Activated CD4-positive, alpha-beta T cell treated with anti-CD3 and anti-CD28 coated beads, Interleukin-2, amount 10 ng/mL, durations not matched to agents 24 days and 14 days (primary cell): ENCODE measurements at regions not wholly inside any gene's neighbourhood (a gene's known extent, or its start where the extent isn't known, plus 50 kb on each side); places are given as distances from the start of the nearest gene placed in this dataset.

Experiments used
- DNase-seq: peaks from one replicate; pipeline ENCODE4 v3.0.0; 2022
- H3K27ac Mint-ChIP-seq: one replicate; pipeline ENCODE4 v1.8.0; 2022; ENCODE audit warnings: mild to moderate bottlenecking, mixed read lengths
- H3K27me3 Mint-ChIP-seq: one replicate; pipeline ENCODE4 v1.8.0; 2022; ENCODE audit warnings: mixed read lengths
- H3K36me3 Mint-ChIP-seq: one replicate; pipeline ENCODE4 v1.8.0; 2022; ENCODE audit warnings: low read depth, mild to moderate bottlenecking, mixed read lengths
- H3K4me1 Mint-ChIP-seq: one replicate; pipeline ENCODE4 v1.8.0; 2021; ENCODE audit warnings: mixed read lengths
- H3K4me3 Mint-ChIP-seq: one replicate; pipeline ENCODE4 v1.8.0; 2022; ENCODE audit warnings: mild to moderate bottlenecking, moderate library complexity, mixed read lengths
- H3K9me3 Mint-ChIP-seq: one replicate; pipeline ENCODE4 v1.8.0; 2021; ENCODE audit warnings: mixed read lengths
- intact Hi-C: fragments of 100-400 bp; cut with micrococcal nuclease; formaldehyde crosslinking; loops from one replicate; pipeline ENCODE4 v1.15.1; 2023

GRCh38 chr5:158069838-158070237 lies 210.9 kb upstream of the CLINT1 start:
- Mint-ChIP-seq H3K4me1 (no peaks in the 10 kb centered on the region), H3K4me3 (no peak overlapping the region), H3K9me3 (no peaks in the 10 kb centered on the region), H3K27ac (no peak overlapping the region), H3K27me3 (peaks cover 10% of the 10 kb centered on the region), H3K36me3 (no peaks in the 10 kb centered on the region)
- no peak for DNase-seq
- intact Hi-C loops, result no loop called here

- no peaks in the 10 kb centered on the region for H3K9me3 Mint-ChIP-seq
- H3K4me1 Mint-ChIP-seq, result no peaks in the 10 kb centered on the region
- H3K27me3 Mint-ChIP-seq, result peaks cover 12% of the 10 kb centered on the region
- no peak overlapping the region for H3K27ac Mint-ChIP-seq
- intact Hi-C loops, result no loop called here
- DNase-seq, result no peak
- no peaks in the 10 kb centered on the region for H3K36me3 Mint-ChIP-seq
- no peak overlapping the region for H3K4me3 Mint-ChIP-seq
Measured at GRCh38 chr5:158068964-158069363, 210.0 kb upstream of the CLINT1 start.

GRCh38 chr5:158066076-158066475 lies 207.1 kb upstream of the CLINT1 start:
- Mint-ChIP-seq H3K36me3 (no peaks in the 10 kb centered on the region), H3K27ac (no peak overlapping the region), H3K4me3 (no peak overlapping the region), H3K9me3 (no peaks in the 10 kb centered on the region), H3K4me1 (no peaks in the 10 kb centered on the region), H3K27me3 (peaks cover 9% of the 10 kb centered on the region)
- no peak for DNase-seq
- intact Hi-C loops, result no loop called here

GRCh38 chr5:158064334-158065123 lies 205.6 kb upstream of the CLINT1 start:
- H3K4me1 Mint-ChIP-seq, result no peaks in the 10 kb centered on the region
- no peak overlapping the region for H3K27ac Mint-ChIP-seq
- H3K4me3 Mint-ChIP-seq, result no peak overlapping the region
- H3K36me3 Mint-ChIP-seq, result no peaks in the 10 kb centered on the region
- no peak for DNase-seq
- no peaks in the 10 kb centered on the region for H3K9me3 Mint-ChIP-seq
- H3K27me3 Mint-ChIP-seq, result peaks cover 11% of the 10 kb centered on the region
- intact Hi-C loops, result no loop called here

- no peaks in the 10 kb centered on the region for H3K9me3 Mint-ChIP-seq
- H3K36me3 Mint-ChIP-seq, result no peaks in the 10 kb centered on the region
- no peaks in the 10 kb centered on the region for H3K4me1 Mint-ChIP-seq
- no peak for DNase-seq
- H3K4me3 Mint-ChIP-seq, result no peak overlapping the region
- intact Hi-C loops, result no loop called here
- no peak overlapping the region for H3K27ac Mint-ChIP-seq
- peaks cover 18% of the 10 kb centered on the region for H3K27me3 Mint-ChIP-seq
Measured at GRCh38 chr5:158063052-158063451, 204.1 kb upstream of the CLINT1 start.

- H3K4me3 Mint-ChIP-seq, result no peak overlapping the region
- H3K27me3 Mint-ChIP-seq, result peaks cover 21% of the 10 kb centered on the region
- no peak overlapping the region for H3K27ac Mint-ChIP-seq
- no peaks in the 10 kb centered on the region for H3K9me3 Mint-ChIP-seq
- intact Hi-C loops, result no loop called here
- DNase-seq, result no peak
- no peaks in the 10 kb centered on the region for H3K4me1 Mint-ChIP-seq
- H3K36me3 Mint-ChIP-seq, result no peaks in the 10 kb centered on the region
Measured at GRCh38 chr5:158061451-158061850, 202.5 kb upstream of the CLINT1 start.

- Mint-ChIP-seq H3K4me3 (no peak overlapping the region), H3K4me1 (no peaks in the 10 kb centered on the region), H3K27me3 (peaks cover 23% of the 10 kb centered on the region), H3K36me3 (no peaks in the 10 kb centered on the region), H3K9me3 (no peaks in the 10 kb centered on the region), H3K27ac (no peak overlapping the region)
- no peak for DNase-seq
- intact Hi-C loops, result no loop called here
Measured at GRCh38 chr5:158060212-158060611, 201.3 kb upstream of the CLINT1 start.

GRCh38 chr5:158058208-158059120 lies 199.5 kb upstream of the CLINT1 start:
- Mint-ChIP-seq H3K36me3 (no peaks in the 10 kb centered on the region), H3K4me1 (no peaks in the 10 kb centered on the region), H3K9me3 (no peaks in the 10 kb centered on the region), H3K27ac (no peak overlapping the region), H3K27me3 (peaks cover 22% of the 10 kb centered on the region), H3K4me3 (no peak overlapping the region)
- no peak for DNase-seq
- intact Hi-C loops, result no loop called here

- no peaks in the 10 kb centered on the region for H3K36me3 Mint-ChIP-seq
- H3K27me3 Mint-ChIP-seq, result peaks cover 18% of the 10 kb centered on the region
- H3K4me1 Mint-ChIP-seq, result no peaks in the 10 kb centered on the region
- no peak for DNase-seq
- H3K27ac Mint-ChIP-seq, result no peak overlapping the region
- H3K4me3 Mint-ChIP-seq, result no peak overlapping the region
- H3K9me3 Mint-ChIP-seq, result no peaks in the 10 kb centered on the region
- intact Hi-C loops, result no loop called here
Measured at GRCh38 chr5:158056130-158056825, 197.3 kb upstream of the CLINT1 start.

- no peak overlapping the region for H3K27ac Mint-ChIP-seq
- intact Hi-C loops, result no loop called here
- peaks cover 23% of the 10 kb centered on the region for H3K27me3 Mint-ChIP-seq
- no peaks in the 10 kb centered on the region for H3K36me3 Mint-ChIP-seq
- no peak overlapping the region for H3K4me3 Mint-ChIP-seq
- no peaks in the 10 kb centered on the region for H3K9me3 Mint-ChIP-seq
- no peak for DNase-seq
- no peaks in the 10 kb centered on the region for H3K4me1 Mint-ChIP-seq
Measured at GRCh38 chr5:158055111-158055501, 196.2 kb upstream of the CLINT1 start.

- no peaks in the 10 kb centered on the region for H3K36me3 Mint-ChIP-seq
- intact Hi-C loops, result no loop called here
- H3K4me1 Mint-ChIP-seq, result no peaks in the 10 kb centered on the region
- no peak overlapping the region for H3K27ac Mint-ChIP-seq
- no peaks in the 10 kb centered on the region for H3K9me3 Mint-ChIP-seq
- H3K27me3 Mint-ChIP-seq, result peaks cover 22% of the 10 kb centered on the region
- no peak for DNase-seq
- no peak overlapping the region for H3K4me3 Mint-ChIP-seq
Measured at GRCh38 chr5:158054223-158055110, 195.5 kb upstream of the CLINT1 start.

- Mint-ChIP-seq H3K9me3 (no peaks in the 10 kb centered on the region), H3K4me3 (no peak overlapping the region), H3K4me1 (no peaks in the 10 kb centered on the region), H3K27ac (no peak overlapping the region), H3K27me3 (peaks cover 13% of the 10 kb centered on the region), H3K36me3 (no peaks in the 10 kb centered on the region)
- no peak for DNase-seq
- intact Hi-C loops, result no loop called here
Measured at GRCh38 chr5:158051036-158051435, 192.1 kb upstream of the CLINT1 start.

- H3K27me3 Mint-ChIP-seq, result peaks cover 13% of the 10 kb centered on the region
- DNase-seq, result no peak
- H3K4me3 Mint-ChIP-seq, result no peak overlapping the region
- no peaks in the 10 kb centered on the region for H3K36me3 Mint-ChIP-seq
- no peaks in the 10 kb centered on the region for H3K4me1 Mint-ChIP-seq
- H3K9me3 Mint-ChIP-seq, result no peaks in the 10 kb centered on the region
- H3K27ac Mint-ChIP-seq, result no peak overlapping the region
- intact Hi-C loops, result no loop called here
Measured at GRCh38 chr5:158050421-158050820, 191.5 kb upstream of the CLINT1 start.
